Coronary artery (tissue), 2 donors: ENCODE measurements at regions not wholly inside any gene's neighbourhood (a gene's known extent, or its start where the extent isn't known, plus 50 kb on each side); places are given as distances from the start of the nearest gene placed in this dataset.

Experiments
- DNase-seq: peaks from one replicate; pipeline ENCODE4 v3.0.0-alpha.2; 2017; ENCODE audit warnings: low spot score
- H3K27ac ChIP-seq, 2 donors: fragments of 200-600 bp; sonication (generic); one replicate each; pipeline ENCODE4 v1.5.1; 2016 to 2019
- H3K4me3 ChIP-seq: fragments of 200-600 bp; sonication (generic); 2 replicates; pipeline ENCODE4 v1.5.1; 2016; ENCODE audit warnings: mild to moderate bottlenecking, moderate library complexity
- CTCF ChIP-seq: fragments of 200-600 bp; sonication (generic); IDR thresholded peaks from one replicate; pipeline ENCODE4 v1.5.1; 2019; ENCODE audit warnings: antibody characterized with exemption

GRCh38 chr17:33858682-33859081 is 396.4 kb upstream of the CCL2 start:
- no peak for DNase-seq
- no peak for TF ChIP-seq CTCF
- Histone ChIP-seq H3K4me3 (no peak overlapping the region), H3K27ac (no peak overlapping the region)

- no peak for DNase-seq
- Histone ChIP-seq H3K4me3 (no peak overlapping the region), H3K27ac (no peak overlapping the region)
- TF ChIP-seq CTCF = no peak
These were observed 392.1 kb upstream of the CCL2 start for GRCh38 chr17:33862772-33863602.

GRCh38 chr17:33864758-33865229 is 390.3 kb upstream of the CCL2 start:
- no peak for TF ChIP-seq CTCF
- Histone ChIP-seq H3K27ac (no peak overlapping the region), H3K4me3 (no peak overlapping the region)
- no peak for DNase-seq

- H3K27ac ChIP-seq = no peak overlapping the region
- DNase-seq = no peak
- no peak for TF ChIP-seq CTCF
- H3K4me3 ChIP-seq = no peak overlapping the region
These were observed 386.2 kb upstream of the CCL2 start for GRCh38 chr17:33868899-33869298.

GRCh38 chr17:33870936-33871335 is 384.1 kb upstream of the CCL2 start:
- Histone ChIP-seq H3K27ac (no peak overlapping the region), H3K4me3 (no peak overlapping the region)
- TF ChIP-seq CTCF = no peak
- no peak for DNase-seq

- no peak for TF ChIP-seq CTCF
- Histone ChIP-seq H3K27ac (no peak overlapping the region), H3K4me3 (no peak overlapping the region)
- DNase-seq = no peak
These were observed 383.2 kb upstream of the CCL2 start for GRCh38 chr17:33871720-33872540.
